ENCODE measurements at regions not wholly inside any gene's neighbourhood (a gene's known extent, or its start where the extent isn't known, plus 50 kb on each side); places are given as distances from the start of the nearest gene placed in this dataset.

DNA sequence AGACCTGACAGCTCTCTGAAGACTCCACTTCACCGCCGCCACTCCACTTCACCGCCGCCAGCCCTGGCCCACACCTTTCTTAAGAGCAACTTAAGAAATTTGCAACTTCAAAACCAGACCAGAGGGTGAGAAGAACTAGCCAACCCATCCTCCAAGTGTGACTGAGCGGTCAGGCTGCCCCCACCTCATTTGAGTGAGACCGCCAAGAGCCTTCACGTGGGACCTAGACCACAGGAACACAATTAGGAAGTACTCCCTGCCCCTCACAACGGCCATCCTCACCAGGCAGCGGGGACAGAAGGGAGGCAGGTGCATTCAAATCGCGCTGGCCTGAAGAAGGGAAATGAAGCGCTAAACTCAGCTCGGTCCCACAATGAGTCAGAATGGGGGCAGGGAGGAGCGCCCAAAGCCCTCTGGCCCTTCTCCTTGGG, 156.8 kb upstream of the BCL6 start:
- DNase-seq (ENCODE audit: low read depth), result no peak

- DNase-seq (ENCODE audit: low read depth), result no peak
Measured at GRCh38 chr3:187902936-187903335, 157.7 kb upstream of the BCL6 start.

DNA sequence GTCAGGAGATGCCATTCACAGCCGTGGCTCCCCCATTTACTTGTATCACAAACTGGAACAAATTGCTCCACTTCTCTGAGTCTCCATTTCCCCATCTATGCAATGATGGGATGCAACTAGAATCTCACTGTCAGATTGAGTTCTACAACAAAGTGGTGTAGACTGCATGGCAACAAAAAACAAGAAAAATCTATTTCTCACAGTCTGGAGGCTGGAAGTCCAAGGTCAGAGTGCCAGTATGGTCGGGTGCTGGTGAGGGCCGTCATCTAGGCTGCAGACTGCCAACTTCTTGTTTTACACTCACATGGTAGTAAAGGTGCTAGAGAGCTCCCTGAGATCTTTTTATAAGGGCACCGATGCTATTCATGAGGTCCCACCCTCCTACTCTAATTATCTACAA, 158.4 kb upstream of the BCL6 start:
- no peak for DNase-seq (ENCODE audit: low read depth)

GRCh38 chr3:187906416-187906815, 161.1 kb upstream of the BCL6 start:
- DNase-seq (ENCODE audit: low read depth), result no peak

GRCh38 chr3:187906920-187907319, 161.7 kb upstream of the BCL6 start:
- no peak for DNase-seq (ENCODE audit: low read depth)

GRCh38 chr3:187909866-187910265, 164.6 kb upstream of the BCL6 start:
- no peak for DNase-seq (ENCODE audit: low read depth)

GRCh38 chr3:187912007-187912406, 166.7 kb upstream of the BCL6 start:
- no peak for DNase-seq (ENCODE audit: low read depth)

DNA sequence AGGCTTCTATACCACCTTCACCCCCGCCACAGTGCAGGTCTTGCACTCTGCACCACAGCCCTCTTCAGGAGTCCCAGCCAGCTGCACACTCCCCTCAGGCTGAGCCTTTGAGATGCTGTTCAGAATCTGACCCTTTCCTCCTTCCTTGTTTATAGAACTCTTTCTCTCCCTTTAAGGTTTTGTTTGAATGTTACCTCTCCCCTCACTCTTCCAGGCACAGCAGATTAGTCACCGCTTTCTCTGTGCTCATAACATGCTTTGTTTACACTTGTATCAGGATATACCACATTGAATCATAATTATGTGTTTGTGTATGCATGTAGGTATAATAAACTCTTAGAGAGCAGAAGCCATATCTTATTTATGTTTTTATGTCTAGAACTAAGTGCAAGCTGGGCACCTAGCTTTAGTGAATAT, 168.4 kb upstream of the BCL6 start:
- DNase-seq (ENCODE audit: low read depth), result no peak

GRCh38 chr3:187914231-187914630, 169.0 kb upstream of the BCL6 start:
- no peak for DNase-seq (ENCODE audit: low read depth)

DNA sequence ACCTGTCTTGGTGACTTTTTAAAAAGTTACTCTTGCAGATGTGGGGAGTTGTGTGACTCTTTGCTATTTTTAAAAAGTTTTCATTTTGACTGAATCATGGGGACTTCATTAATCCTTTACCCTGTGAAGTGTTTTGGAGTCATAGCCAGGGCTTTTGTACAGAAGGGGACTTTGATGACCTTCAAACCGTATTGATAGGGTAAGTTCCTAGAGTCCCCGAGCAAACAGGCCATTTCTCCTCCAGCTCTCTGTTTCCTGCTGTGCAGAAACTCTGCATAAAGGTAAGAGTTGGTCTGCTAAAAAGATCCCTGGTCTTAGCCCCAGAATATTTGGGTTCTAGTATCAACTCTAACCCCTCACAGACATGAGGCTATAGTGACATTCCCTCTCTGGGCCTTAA, 170.8 kb upstream of the BCL6 start:
- DNase-seq (ENCODE audit: low read depth), result no peak

DNA sequence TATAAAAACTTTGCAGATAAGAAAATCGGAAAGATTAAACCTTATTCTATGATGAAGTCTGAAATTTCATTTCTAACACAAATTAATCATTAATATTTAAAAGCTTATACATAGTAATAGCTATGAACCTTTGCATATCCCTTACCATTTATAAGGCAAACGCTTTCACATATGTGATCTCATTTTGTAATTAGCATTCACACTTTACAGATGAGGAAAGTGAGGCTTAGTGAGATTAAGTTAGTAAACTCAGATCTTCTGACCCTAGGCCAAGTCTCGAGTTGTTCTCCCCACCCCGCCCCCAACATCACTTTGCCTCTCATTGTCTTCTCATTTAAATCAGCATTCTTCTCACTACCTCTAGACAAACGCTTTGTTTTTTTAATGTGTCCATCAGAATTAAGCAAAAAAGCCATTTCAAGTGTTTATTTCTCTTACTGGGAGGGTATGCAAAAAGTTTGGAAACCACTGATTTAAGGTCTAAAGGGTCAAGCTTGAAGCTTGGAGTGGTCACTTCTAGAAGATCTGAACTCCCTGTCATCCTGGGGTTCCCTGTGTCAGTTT, 172.9 kb upstream of the BCL6 start:
- DNase-seq (ENCODE audit: low read depth), result no peak

DNA sequence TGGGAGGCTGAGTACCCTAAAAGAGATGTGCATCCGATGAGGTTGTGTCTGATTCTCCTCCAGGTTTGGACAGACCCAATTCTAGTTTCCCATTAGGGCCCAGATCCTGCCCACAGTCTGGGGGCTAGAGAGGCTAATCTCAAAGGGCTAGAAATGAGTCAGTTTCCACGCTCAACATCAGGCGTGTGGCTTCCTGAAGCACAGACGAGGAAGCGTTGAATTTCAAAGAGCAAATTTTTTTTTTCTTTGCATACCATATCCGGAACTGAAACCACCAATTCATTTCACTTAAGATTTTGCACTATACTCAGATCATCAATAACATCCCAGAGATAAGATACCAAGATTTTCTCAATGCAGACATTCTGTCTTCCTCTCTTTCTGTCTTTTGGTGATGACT, 173.8 kb upstream of the BCL6 start:
- no peak for DNase-seq (ENCODE audit: low read depth)

DNA sequence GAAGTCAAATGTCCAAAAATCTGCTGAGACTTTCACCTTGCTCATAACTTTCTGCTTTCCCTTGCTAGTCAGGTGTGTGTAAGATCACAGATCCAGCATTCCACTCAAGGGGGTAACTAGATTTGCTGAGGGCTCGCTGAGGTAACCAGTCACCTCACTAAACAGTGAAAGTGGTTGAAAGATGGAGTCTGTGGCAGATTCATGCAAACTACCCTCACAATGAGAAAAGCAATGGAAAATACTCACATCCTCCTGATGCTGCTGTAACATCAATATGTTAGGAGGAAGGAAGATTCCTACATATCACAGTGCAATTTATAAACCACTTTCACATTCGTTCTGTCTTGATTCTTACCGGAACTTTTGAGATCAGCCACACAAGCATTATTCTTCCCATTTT, 174.3 kb upstream of the BCL6 start:
- DNase-seq (ENCODE audit: low read depth), result no peak

- DNase-seq (ENCODE audit: low read depth), result no peak
Measured at GRCh38 chr3:187920030-187920429, 174.8 kb upstream of the BCL6 start.

DNA sequence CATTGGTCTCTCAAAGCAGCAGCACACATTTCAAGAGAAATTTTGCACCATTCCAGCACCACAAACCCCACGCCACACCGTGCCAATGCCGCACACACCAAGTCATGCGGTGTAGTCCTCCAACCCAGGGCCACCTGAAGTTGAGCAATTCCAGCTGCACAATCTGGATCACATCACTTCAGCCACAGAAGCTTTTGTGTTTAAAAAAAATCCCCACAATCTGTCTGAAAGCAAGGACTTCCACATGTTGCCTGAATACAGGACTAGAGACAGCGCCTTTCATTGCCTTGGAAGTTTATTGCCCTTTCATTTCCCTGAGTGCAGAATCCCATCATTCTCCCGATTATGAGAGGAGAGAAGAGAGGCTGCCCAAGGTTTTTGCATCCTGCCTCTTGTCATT, 175.6 kb upstream of the BCL6 start:
- DNase-seq (ENCODE audit: low read depth), result peak; percentile 37

DNA sequence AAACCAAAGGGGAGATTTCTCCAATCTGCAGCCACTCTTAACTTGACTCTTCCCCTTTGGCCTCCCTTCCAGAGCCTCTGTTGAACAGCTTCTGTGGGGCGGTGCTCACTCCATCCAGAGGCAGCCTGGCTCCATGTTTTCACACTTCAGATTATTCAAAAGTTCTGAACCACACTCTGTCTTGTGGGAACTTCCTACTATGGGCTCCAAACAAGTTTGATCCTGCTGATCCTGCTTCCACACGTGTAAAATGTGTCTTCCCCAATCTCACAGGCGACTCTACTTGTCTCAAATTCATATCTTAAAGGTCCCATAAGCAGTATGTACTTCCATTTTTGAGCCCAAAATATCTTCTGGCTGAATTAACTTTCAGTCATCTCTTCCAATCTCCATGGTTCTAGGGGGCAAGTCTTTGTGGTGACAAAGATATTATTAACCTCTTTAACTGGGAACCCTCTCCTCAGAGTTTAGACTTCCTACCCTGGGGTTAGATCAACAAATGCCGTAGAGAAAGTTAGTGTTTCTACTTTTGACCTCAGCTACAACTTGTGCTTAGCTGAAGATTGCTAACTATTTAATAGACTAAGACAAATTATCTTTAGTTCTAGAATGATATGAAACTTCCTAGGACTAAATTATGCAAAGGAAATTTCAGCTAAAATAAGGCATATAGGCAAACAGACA, 176.3 kb upstream of the BCL6 start:
- DNase-seq (ENCODE audit: low read depth), result no peak

- no peak for DNase-seq (ENCODE audit: low read depth)
Measured at GRCh38 chr3:187922704-187923416, 177.6 kb upstream of the BCL6 start.

DNA sequence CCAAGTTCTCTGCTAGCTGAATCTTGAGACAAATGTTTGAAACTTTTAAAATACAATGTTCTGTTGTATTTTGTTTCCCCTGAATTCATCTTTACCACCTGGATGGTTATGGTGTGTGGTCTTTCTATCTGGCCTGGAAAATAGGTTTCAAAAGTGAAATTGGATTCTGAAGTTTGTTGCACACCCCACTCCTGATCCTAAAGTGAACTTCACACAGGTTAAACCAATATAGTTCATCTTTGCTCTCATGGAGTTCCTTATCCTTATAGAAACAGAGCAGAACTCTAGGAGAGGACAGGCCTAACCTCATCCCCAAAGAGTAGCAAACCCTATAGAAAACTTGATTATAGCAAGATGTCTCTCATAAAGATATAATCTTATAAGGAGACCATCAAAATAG, 179.4 kb upstream of the BCL6 start:
- no peak for DNase-seq (ENCODE audit: low read depth)

- DNase-seq (ENCODE audit: low read depth), result no peak
Measured at GRCh38 chr3:187925326-187925725, 180.1 kb upstream of the BCL6 start.

DNA sequence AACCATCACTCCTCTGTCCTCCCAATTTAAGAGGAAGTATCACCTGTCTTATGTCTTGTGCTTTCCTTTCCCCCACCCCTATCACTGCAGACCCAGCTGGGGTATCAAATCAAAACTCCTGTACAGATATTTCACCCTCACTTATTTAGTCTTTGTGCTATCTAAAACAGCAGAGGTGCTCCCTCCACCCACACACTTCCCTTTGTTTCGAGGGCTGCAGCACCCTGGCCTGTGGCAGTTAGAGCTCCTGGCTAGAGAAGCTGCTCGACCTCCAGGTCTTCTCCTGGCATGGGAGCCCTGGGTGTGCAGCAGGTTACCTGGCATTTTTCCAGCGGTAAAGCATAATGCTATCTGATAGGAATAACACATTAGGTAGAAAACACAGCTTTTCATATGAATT, 181.4 kb upstream of the BCL6 start:
- no peak for DNase-seq (ENCODE audit: low read depth)

GRCh38 chr3:187927565-187927964, 182.3 kb upstream of the BCL6 start:
- no peak for DNase-seq (ENCODE audit: low read depth)

GRCh38 chr3:187929112-187929816, 184.0 kb upstream of the BCL6 start:
- DNase-seq (ENCODE audit: low read depth), result no peak

GRCh38 chr3:187930021-187930420, 184.8 kb upstream of the BCL6 start:
- no peak for DNase-seq (ENCODE audit: low read depth)

All from GM04504 (cell line).